ENCODE measurements at regions not wholly inside any gene's neighbourhood (a gene's known extent, or its start where the extent isn't known, plus 50 kb on each side); places are given as distances from the start of the nearest gene placed in this dataset.

GRCh38 chr11:92865352-92865751 lies 104.1 kb upstream of the MTNR1B start:
- Mint-ChIP-seq H3K9me3 (no peaks in the 10 kb centered on the region), H3K27me3 (ENCODE audit: insufficient read depth, low read depth, poor library complexity) (peaks cover 3% of the 10 kb centered on the region)

More at GRCh38 chr11:92865352-92865751, 104.1 kb upstream of the MTNR1B start:
- Mint-ChIP-seq H3K27ac (no peak overlapping the region), H3K4me3 (no peak overlapping the region), H3K36me3 (ENCODE audit: low read depth) (peaks cover 2% of the 10 kb centered on the region; the same call in 1 of the 3 replicates), H3K4me1 (0 out of 3 replicates have a peak, but pooled peaks cover 3% of the 10 kb centered on the region)
- no peaks in the 10 kb centered on the region for H3F3A ChIP-seq (replicated peaks; ENCODE audit: low read depth)
- no peak overlapping the region for H3K4me3 ChIP-seq
- DNase-seq (ENCODE audit: low spot score) (no peak), ATAC-seq (no peak)
- TF ChIP-seq ZNF331 (CRISPR knock-in tag; IDR thresholded peaks at IDR 0.05; ENCODE audit: low read depth) (no peak), ZNF462 (CRISPR knock-in tag; IDR thresholded peaks at IDR 0.05) (no peak), ZNF114 (CRISPR knock-in tag; IDR thresholded peaks at IDR 0.05) (no peak), JUNB (IDR thresholded peaks at IDR 0.05; ENCODE audit: unreplicated experiment) (no peak), POLR2AphosphoS5 (IDR thresholded peaks at IDR 0.05; ENCODE audit: low read depth) (no peak), ETS1 (IDR thresholded peaks at IDR 0.05) (no peak), EZH2 (IDR thresholded peaks at IDR 0.05; ENCODE audit: low read depth, unreplicated experiment) (no peak), CTCF (conservative IDR thresholded peaks at IDR 0.05; ENCODE audit: low read depth in 2 of 2) (no peak), STAT1 (IDR thresholded peaks at IDR 0.05; ENCODE audit: unreplicated experiment) (no peak), NANOG (IDR thresholded peaks at IDR 0.05; ENCODE audit: borderline replicate concordance) (no peak), CREB1 (CRISPR knock-in tag; IDR thresholded peaks at IDR 0.05; ENCODE audit: low read depth) (no peak), EZH2phosphoT487 (IDR thresholded peaks at IDR 0.05; ENCODE audit: unreplicated experiment) (no peak)
- no peaks in the 10 kb centered on the region for H3K27me3 ChIP-seq (ENCODE audit: insufficient read depth)
- no peak overlapping the region for H2AFZ ChIP-seq
- no peaks in the 10 kb centered on the region for H4K20me1 ChIP-seq (replicated peaks; ENCODE audit: insufficient read depth)
- H3K4me1 ChIP-seq (ENCODE audit: insufficient read depth) = no peaks in the 10 kb centered on the region
- no peaks in the 10 kb centered on the region for H3K79me2 ChIP-seq (replicated peaks; ENCODE audit: insufficient read depth)
- H3K36me3 ChIP-seq (ENCODE audit: insufficient read depth) = no peaks in the 10 kb centered on the region
- H3K27ac ChIP-seq (ENCODE audit: low read depth) = no peak overlapping the region
- H3K9me2 ChIP-seq (ENCODE audit: insufficient read depth) = no peaks in the 10 kb centered on the region
- H3K4me2 ChIP-seq = no peak overlapping the region

Data from GM23338 (cell line).